Endothelial cell of umbilical vein (primary cell): ENCODE measurements at regions not wholly inside any gene's neighbourhood (a gene's known extent, or its start where the extent isn't known, plus 50 kb on each side); places are given as distances from the start of the nearest gene placed in this dataset.

Experiments used
- BruUV-seq: library from RNA; stranded (reverse); fragments of 400-500 nt; replicated peaks from 2 replicates; lab custom pipeline; 2021; lab: Mats Ljungman, UMichigan
- CTCF ChIA-PET: fragments of 300-600, 350-600 bp; sonication (Branson Sonifier 250); formaldehyde crosslinking; loops from one replicate; lab custom pipeline; 2021; ENCODE audit warnings: antibody characterized with exemption, inconsistent platforms; lab: Charles Lee
- POLR2A ChIA-PET: fragments of 300-600, 350-600 bp; sonication (Branson Sonifier 250); formaldehyde crosslinking; loops from one replicate; lab custom pipeline; 2021; ENCODE audit warnings: antibody characterized with exemption, inconsistent platforms; lab: Charles Lee
- DNase-seq: peaks from one replicate; pipeline ENCODE4 v3.0.0-alpha.2; 2011; ENCODE audit warnings: low read depth, low spot score
- FAIRE-seq: peaks from 2 replicates; lab custom pipeline; 2011; peaks lifted over from hg19 to GRCh38; lab: Jason Lieb, UNC
- H2AFZ ChIP-seq: 2 replicates; pipeline ENCODE4 v1.6.0; 2012; ENCODE audit warnings: low read depth, low read length, control low read depth, inconsistent platforms
- H3K27ac ChIP-seq: 2 replicates; pipeline ENCODE4 v1.5.1; 2011; ENCODE audit warnings: low read depth, mild to moderate bottlenecking, control low read depth, low read length, moderate library complexity; ENCODE audit not compliant: insufficient read depth
- H3K27me3 ChIP-seq, 2 experiments: 2 replicates each; pipeline versions ENCODE4 v1.6.0 to v1.6.1; 2011; ENCODE audit warnings: low read length in 2 of 2, mixed read lengths in 1 of 2; ENCODE audit not compliant: control insufficient read depth in 2 of 2, insufficient read depth in 2 of 2
- H3K36me3 ChIP-seq, 2 experiments: 2 replicates in 1 of 2; 3 replicates in 1 of 2; pipeline ENCODE4 v1.5.1; 2011; ENCODE audit warnings: low read length in 2 of 2, mild to moderate bottlenecking in 1 of 2, moderate library complexity in 1 of 2; ENCODE audit not compliant: control insufficient read depth in 2 of 2, insufficient read depth in 2 of 2; ENCODE audit errors: extremely low read depth in 1 of 2
- H3K4me1 ChIP-seq: 3 replicates; pipeline ENCODE4 v1.5.1; 2011; ENCODE audit warnings: mild to moderate bottlenecking, low read length; ENCODE audit not compliant: control insufficient read depth, insufficient read depth; ENCODE audit errors: extremely low read depth
- H3K4me2 ChIP-seq: 2 replicates; pipeline ENCODE4 v1.6.1; 2011; ENCODE audit warnings: low read length, control low read depth, mixed read lengths; ENCODE audit not compliant: insufficient read depth
- H3K4me3 ChIP-seq, 3 experiments: fragments of 200-600 bp in 1 of 3; sonication (generic), shearing (Covaris generic) in 1 of 3; replicated peaks in 1 of 3; 2 replicates each; pipeline ENCODE4 v1.5.1; 2011 to 2016; ENCODE audit warnings: control low read depth in 3 of 3, low read length in 3 of 3, mild to moderate bottlenecking in 2 of 3, inconsistent platforms in 1 of 3, low read depth in 1 of 3, moderate library complexity in 1 of 3; ENCODE audit not compliant: insufficient read depth in 1 of 3
- H3K79me2 ChIP-seq: 2 replicates; pipeline ENCODE4 v1.6.0; 2012; ENCODE audit warnings: low read length, inconsistent platforms; ENCODE audit not compliant: control insufficient read depth, insufficient read depth
- H3K9ac ChIP-seq: replicated peaks from 2 replicates; pipeline ENCODE3; 2011; ENCODE audit warnings: low read length, control low read depth; ENCODE audit not compliant: insufficient read depth; ENCODE audit errors: extremely low read depth
- H3K9me1 ChIP-seq: replicated peaks from 3 replicates; pipeline ENCODE4 v1.6.0; 2011; ENCODE audit warnings: mild to moderate bottlenecking, low read length; ENCODE audit not compliant: control insufficient read depth, insufficient read depth; ENCODE audit errors: extremely low read depth
- H3K9me3 ChIP-seq: replicated peaks from 2 replicates; pipeline ENCODE4 v1.5.1; 2012; ENCODE audit warnings: low read length, inconsistent platforms; ENCODE audit not compliant: control insufficient read depth, insufficient read depth
- H4K20me1 ChIP-seq: replicated peaks from 2 replicates; pipeline ENCODE3; 2011; ENCODE audit warnings: mild to moderate bottlenecking, low read length; ENCODE audit not compliant: control insufficient read depth, insufficient read depth; ENCODE audit errors: extremely low read depth
- FOS ChIP-seq: IDR thresholded peaks from 2 replicates; pipeline ENCODE4 v1.6.1; 2011; ENCODE audit warnings: mild to moderate bottlenecking, low read length, moderate library complexity, borderline replicate concordance; ENCODE audit not compliant: insufficient read depth
- GATA2 ChIP-seq: IDR thresholded peaks from 2 replicates; pipeline ENCODE4 v1.7.0; 2011; ENCODE audit warnings: low read depth, mild to moderate bottlenecking, moderate library complexity, mixed read lengths, low read length; ENCODE audit not compliant: insufficient read length, insufficient read depth
- JUN ChIP-seq: IDR thresholded peaks from 2 replicates; pipeline ENCODE4 v1.6.1; 2011; ENCODE audit warnings: borderline replicate concordance, low read depth; ENCODE audit not compliant: insufficient read length, insufficient read depth
- MYC ChIP-seq: IDR thresholded peaks from one replicate; pipeline ENCODE4 v1.6.1; 2011; ENCODE audit warnings: mild to moderate bottlenecking, low read depth, low read length
- POLR2A ChIP-seq: IDR thresholded peaks from 2 replicates; pipeline ENCODE4 v1.6.1; 2012; ENCODE audit warnings: low read depth, mild to moderate bottlenecking, control low read depth, low read length
- POLR2AphosphoS5 ChIP-seq: IDR thresholded peaks from 2 replicates; pipeline ENCODE4 v1.6.1; 2012; ENCODE audit warnings: low read depth, mild to moderate bottlenecking, control low read depth, low read length, moderate library complexity; ENCODE audit not compliant: insufficient read depth
- dilution Hi-C: fragments of 300-500 bp; cut with MboI; formaldehyde crosslinking; loops from one replicate; pipeline ENCODE4 v1.15.0; 2019; ENCODE audit warnings: low sequenced_read_pairs; ENCODE audit not compliant: extremely low pct_ligation_motif_present
- intact Hi-C: fragments of 100-400 bp; cut with micrococcal nuclease; formaldehyde crosslinking; loops from one replicate; pipeline ENCODE4 v1.10.0; 2022

GRCh38 chr13:74986609-74987008, 495.4 kb downstream of the TBC1D4 start:
- TF ChIP-seq FOS (no peak), GATA2 (no peak), JUN (no peak), POLR2A (no peak), MYC (no peak)
- Histone ChIP-seq H3K4me1 (no peaks in the 10 kb centered on the region), H3K9me1 (no peaks in the 10 kb centered on the region), H3K4me2 (no peak overlapping the region), H2AFZ (no peak overlapping the region), H3K9ac (no peak overlapping the region), H3K79me2 (no peaks in the 10 kb centered on the region), H3K27me3 (no peaks in the 10 kb centered on the region), H3K4me3 (no peak overlapping the region), H4K20me1 (no peaks in the 10 kb centered on the region), H3K36me3 (no peaks in the 10 kb centered on the region), H3K9me3 (no peaks in the 10 kb centered on the region), H3K27ac (no peak overlapping the region)
- intact Hi-C loops: no loop called here
- ChIA-PET CTCF (interaction anchor here (0.6 kb wide), 1 partner anchor 19 kb away, joined by 4 read pairs; no protein-coding TSS in a partner anchor), POLR2A (no interaction called here)
- no peak for DNase-seq
- FAIRE-seq: no peak
- dilution Hi-C loops: no loop called here
- BruUV-seq: no TSS peak

DNA sequence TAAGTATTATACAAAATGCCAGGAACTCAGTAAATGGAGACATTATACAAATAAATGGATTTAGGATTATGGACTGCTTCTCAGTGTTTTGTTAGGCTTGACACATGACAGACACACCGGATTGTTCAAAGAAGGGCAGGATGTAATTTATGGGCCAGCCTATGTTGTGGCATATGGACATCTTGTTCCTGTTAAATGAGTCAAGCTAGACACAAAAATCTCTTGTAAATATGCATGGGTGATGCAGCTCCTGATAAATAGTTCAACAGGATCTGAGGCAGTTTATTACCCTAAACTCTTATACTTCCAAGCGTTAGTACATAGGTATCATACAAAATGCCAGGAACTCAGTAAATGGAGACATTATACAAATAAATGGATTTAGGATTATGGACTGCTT, 502.3 kb downstream of the TBC1D4 start:
- no peaks in the 10 kb centered on the region for H3K9me3 ChIP-seq
- no peak overlapping the region for H3K4me2 ChIP-seq
- DNase-seq (no peak), FAIRE-seq (no peak)
- dilution Hi-C loops: no loop called here
- no peaks in the 10 kb centered on the region for H3K79me2 ChIP-seq
- no peak overlapping the region for H2AFZ ChIP-seq
- H3K9ac ChIP-seq: no peak overlapping the region
- no peaks in the 10 kb centered on the region for H3K9me1 ChIP-seq
- BruUV-seq: no TSS peak
- TF ChIP-seq JUN: no peak
- no peak for TF ChIP-seq POLR2A
- no peak for TF ChIP-seq FOS
- no peak for TF ChIP-seq POLR2AphosphoS5
- TF ChIP-seq GATA2: no peak
- H3K27ac ChIP-seq: no peak overlapping the region
- H4K20me1 ChIP-seq: no peaks in the 10 kb centered on the region
- no peaks in the 10 kb centered on the region for H3K27me3 ChIP-seq
- no peak overlapping the region for H3K4me3 ChIP-seq
- intact Hi-C loops: no loop called here
- no peaks in the 10 kb centered on the region for H3K36me3 ChIP-seq
- POLR2A ChIA-PET: no interaction called here
- no peaks in the 10 kb centered on the region for H3K4me1 ChIP-seq
- CTCF ChIA-PET: no interaction called here
